NCI-H748 treated with DMSO at 0.1 percent for 48 hours (cell line): ENCODE measurements at regions not wholly inside any gene's neighbourhood (a gene's known extent, or its start where the extent isn't known, plus 50 kb on each side); places are given as distances from the start of the nearest gene placed in this dataset.
"Not testable (repeated sequence)": the region's sequence is repeated elsewhere in the genome, so short reads cannot be mapped to it uniquely, and the experiment has no call there.

Experiments
- DNase-seq: peaks from one replicate; lab custom pipeline; 2025; lab: John Stamatoyannopoulos, UW

DNA sequence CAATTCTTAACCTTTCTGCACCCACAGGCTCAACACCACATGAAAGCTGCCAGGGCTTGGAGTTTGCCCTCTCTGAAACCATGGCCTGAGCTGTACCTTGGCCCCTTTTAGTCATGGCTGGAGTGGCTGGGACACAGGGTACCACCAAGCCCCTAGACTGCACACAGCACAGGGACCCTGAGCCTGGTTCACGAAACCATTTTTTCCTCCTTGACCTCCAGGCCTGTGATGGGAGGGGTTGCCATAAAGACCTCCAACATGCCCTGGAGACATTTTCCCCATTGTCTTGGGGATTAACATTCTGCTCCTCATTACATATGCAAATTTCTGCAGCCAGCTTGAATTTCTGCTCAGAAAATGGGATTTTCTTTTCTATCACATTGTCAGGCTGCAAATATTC lies 113.4 kb downstream of the XPNPEP1 start:
- DNase-seq, result not testable (repeated sequence)

DNA sequence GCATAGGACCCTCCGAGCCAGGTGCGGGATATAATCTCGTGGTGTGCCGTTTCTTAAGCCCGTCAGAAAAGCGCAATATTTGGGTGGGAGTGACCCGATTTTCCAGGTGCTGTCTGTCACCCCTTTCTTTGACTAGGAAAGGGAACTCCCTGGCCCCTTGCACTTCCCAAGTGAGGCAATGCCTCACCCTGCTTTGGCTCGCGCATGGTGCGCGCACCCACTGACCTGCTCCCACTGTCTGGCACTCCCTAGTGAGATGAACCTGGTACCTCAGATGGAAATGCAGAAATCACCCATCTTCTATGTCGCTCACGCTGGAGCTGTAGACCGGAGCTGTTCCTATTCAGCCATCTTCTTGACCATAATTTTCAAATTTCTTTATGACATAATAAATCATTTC lies 122.1 kb downstream of the XPNPEP1 start:
- not testable (repeated sequence) for DNase-seq

DNA sequence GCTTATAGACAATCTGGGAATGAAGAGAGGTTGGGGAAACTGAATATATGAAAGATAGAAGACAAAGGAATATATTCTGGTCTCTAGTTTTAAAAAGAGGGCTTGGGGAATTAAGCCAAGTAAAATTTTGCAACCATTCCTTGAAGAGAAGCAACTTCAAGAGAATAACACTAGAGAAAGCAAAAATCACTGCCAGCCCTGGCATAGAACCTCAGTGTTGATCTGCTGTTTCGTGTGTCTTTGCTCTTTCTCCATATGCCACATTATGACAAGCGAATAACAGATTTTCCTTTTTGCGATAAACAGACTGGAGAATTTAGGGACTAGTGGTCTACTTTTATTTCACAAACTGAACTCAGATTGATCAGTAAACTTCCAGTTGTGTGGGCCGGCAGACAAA lies 132.7 kb downstream of the XPNPEP1 start:
- no peak for DNase-seq

DNA sequence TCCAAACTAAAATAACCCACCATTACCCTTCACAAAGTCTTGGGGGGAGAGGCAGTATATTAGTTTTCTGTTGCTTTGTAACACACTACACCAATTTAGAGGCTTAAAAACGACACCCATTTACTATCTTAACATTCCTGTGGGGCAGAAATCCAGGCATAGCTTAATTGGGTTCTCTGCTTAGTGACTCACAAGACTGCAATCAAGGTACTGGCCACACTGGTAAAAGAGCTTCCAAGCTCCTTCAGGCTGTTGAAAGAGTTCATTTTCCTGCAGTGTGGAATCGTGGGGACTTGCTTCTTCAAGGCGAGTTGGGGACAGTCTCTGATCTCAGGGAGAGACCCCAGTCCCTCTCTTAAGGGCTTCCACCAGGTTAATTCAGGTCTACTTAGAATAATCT lies 139.1 kb downstream of the XPNPEP1 start:
- DNase-seq, result no peak

DNA sequence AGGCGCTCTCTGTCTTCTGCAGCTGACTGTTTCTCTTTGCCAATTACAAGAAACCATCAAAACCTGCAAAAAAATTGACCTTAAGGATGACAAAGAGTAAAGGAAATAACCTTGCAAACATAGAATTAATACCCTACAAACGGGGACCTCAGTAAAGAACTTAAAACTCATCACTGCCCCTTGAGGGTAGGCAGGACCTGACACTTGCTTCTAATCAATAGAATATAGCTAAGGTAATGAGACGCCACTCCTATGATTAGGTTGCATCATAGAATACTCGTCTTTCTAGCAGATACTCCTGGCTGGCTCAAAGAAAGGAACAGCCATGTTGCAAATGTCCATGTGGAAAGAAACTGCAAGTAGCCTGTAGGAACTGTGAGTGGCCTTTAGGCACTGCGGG lies 140.0 kb downstream of the XPNPEP1 start:
- DNase-seq, result no peak

DNA sequence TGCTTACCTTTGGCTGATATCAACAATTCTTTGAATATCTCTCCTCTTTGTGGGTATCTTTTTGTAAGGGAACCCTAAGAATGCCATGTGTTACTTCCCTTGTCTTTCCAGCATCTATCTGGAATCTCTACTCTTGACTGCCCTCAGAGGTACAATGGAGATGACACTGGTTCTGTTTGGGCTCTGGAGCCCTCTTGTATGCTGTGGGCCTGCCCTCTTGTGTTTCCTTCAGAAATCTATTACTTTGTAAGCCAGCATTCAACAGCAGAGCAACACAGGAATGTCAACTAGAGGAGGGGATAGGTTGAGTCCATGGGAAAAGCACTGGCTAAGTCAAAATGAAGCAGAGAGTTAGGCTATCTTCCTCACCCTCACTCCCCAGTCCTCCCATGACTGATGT lies 142.3 kb downstream of the XPNPEP1 start:
- no peak for DNase-seq

DNA sequence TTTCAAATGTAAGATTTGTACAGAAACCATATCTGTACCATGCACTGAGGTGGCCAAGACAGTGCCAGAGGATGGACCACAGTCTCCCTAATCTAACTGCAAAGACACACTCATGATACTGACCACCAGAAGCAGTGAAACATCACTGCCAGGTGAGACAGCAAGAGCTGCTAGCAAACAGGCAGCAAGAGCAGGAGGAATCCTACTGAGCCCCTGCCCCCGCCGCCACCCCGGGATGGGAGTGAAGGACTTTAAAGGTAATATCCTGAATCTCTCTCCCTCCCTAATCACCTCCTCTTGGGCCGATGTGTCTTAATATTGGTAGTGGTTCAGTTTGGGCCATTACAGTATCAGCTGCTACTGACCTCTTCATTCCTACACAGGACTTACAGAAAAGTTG lies 144.3 kb downstream of the XPNPEP1 start:
- DNase-seq, result no peak

DNA sequence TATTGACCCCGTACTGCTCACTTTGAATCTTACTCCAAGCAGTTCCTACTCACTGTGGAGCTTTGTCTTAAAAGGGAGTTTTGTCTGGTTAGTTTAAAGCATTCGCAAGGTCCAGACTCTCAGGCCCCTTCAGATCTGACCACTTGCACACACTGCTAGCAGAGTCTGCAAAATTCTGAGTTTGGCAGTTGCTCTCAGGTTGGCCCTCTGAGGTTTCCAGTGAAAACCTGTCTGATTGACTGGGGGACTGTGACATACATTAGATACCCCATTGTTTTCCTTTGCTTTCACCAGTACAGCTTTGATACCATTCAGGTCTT lies 149.2 kb downstream of the XPNPEP1 start:
- DNase-seq, result no peak

DNA sequence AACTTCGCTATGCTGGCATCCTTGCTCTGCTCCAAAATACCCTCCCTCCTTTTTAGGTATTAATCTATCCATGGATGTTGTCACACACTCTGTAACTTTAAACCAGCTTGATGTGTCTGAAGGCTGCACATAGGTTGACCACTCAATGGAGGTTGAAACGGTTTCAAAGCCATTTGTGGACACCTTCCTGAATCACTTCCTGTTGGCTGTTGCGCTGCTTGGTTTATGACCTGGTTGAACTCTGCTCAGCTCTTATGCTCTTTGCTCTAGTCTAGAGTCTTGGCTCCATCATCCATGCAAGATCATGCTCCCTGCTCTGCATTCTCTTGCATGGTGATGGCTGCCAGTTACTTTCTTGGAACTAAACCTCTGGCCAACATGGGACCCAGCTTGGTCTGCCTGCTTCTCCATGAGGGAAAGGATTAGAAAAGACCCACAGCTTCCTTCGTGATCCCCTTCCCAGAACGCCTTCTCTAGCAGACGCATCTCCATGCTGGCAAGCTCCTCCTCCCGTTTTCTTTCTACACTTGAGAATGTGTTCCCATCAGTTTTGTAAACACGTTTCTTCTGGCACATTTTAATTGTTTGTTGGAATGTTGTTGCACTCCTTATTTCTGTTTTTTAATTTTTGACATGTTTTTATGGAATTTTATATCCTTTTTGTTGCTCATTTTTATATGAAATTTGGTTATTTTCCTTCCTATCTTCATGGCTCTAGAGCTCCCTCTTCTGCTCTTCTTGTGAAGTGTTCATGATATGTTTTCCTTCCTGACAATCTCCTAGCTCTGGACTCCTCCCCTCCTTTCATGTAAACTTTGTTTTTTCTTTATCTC lies 149.8 kb downstream of the XPNPEP1 start:
- DNase-seq, result no peak

DNA sequence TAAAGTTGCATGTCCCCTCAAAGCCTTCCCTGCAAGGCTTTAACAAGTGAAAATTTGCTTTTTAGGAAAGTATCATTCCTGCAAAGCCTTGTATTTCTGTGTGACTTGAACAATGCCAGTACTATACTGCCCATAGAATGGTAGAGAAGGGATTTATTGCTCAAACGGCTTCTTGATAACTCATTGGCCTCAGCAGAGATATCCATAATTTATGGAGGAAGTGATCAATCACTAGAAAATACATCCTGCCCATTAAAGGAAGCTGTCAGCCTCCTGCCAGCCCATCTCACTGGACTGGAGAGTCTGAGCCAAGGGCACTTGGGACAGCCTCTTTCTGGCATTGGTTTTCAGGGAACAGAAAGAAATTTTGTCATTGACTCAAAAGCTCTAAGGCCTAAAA lies 152.6 kb downstream of the XPNPEP1 start:
- no peak for DNase-seq

DNA sequence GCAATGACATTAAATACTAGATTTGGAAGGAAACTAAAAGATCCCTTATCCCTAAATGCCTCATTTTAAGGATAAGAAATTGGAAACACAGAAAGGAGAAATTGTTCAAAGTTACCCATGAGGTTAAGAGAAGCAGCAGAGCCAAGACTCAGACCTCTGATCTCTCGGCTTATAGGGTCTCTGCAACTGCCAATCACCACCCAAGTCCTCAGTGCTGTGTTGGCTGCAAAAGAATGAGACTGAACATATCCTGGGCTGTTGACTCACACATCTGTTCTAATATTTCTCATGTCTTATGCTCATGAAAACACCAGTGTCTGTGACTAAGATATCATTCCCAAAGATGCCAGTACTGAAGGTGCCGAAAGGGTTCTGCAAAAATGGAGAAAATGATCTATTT lies 153.3 kb downstream of the XPNPEP1 start:
- DNase-seq, result no peak

DNA sequence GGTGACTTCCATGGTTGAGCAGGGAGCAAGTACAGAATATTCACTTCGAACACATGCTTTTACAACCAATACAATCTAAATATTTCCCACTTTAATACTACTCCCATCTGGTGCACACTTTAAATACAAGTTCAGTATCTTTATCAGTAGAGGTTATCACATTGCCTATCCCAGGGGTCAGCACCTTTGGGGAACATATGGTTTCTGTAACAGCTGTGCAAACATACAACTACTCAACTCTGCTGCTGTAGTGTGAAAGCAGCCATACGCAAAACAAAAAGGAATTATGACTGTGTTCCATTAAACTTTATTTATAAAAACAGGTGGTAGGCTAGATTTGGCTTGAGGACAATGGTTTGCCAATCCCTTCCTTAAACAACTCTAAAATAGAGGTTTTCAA lies 157.5 kb downstream of the XPNPEP1 start:
- no peak for DNase-seq

DNA sequence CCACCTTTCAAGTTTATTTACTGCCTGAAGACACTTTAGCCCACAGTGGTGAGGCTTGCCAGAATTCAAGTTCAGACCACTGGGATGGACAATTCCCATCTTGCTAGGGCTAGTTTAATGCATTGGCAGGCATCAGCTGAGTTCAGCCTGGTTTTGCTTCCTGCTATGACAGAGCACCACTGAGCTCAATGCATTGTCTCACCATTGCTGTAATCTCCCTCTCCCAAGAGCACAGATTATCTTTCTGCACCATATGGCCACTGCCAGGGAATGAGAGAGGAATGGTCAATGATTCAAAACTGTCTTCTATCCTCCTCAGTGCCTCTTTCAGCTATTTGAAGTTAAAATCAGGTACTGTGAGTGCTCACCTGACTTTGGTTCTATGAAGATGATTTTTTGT lies 160.8 kb downstream of the XPNPEP1 start:
- no peak for DNase-seq

DNA sequence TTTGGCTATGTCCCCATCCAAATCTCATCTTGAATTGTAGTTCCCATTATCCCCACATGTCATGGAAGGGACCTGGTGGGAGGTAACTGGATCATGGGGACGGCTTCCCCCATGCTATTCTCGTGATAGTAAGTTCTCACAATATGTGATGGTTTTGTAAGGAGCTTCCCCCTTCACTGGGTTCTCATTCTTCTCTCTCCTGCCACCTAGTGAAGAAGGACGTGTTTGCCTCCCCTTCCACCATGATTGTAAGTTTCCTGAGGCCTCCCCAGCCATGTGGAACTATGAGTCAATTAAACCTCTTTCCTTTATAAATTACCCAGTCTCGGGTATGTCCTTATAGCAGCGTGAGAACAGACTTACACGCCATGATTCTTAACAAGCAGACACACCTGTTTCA lies 165.6 kb downstream of the XPNPEP1 start:
- not testable (repeated sequence) for DNase-seq

DNA sequence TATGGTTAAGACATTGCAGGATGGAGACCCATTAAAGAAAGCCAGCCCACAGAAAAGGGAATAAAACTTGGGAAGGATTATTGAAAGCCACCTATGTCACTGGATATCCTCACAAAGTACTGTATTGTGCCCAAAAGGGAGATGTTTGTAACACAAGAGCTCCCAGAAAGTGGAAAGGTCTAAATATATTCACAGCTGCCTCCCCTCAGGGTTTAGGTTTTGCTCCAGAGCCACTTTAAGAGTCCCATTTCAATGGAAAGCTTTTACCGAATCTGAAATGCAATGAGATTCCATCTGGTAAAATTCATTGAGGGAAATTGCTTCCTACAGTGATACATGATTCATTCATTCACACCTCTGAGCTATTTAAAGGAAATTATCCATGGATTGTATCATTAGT lies 176.4 kb downstream of the XPNPEP1 start:
- no peak for DNase-seq

DNA sequence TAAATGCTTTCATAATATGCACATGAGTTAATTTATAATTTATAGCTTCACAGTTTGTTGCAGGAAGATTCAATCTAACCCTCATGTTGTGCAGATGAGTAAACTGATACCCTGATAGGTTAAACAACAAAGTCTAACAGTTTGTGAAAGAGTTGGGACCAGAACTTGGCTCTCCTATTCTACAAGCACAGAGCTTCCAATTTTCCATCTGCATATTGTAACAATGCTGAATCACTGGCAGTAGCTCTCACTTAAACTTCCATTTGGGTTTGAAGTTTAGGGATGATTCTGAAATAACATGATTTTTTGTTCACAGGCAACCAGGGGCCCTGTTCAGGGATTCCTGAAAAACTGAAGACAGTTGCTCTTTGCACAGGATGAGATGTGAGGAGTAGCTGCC lies 179.3 kb downstream of the XPNPEP1 start:
- no peak for DNase-seq

DNA sequence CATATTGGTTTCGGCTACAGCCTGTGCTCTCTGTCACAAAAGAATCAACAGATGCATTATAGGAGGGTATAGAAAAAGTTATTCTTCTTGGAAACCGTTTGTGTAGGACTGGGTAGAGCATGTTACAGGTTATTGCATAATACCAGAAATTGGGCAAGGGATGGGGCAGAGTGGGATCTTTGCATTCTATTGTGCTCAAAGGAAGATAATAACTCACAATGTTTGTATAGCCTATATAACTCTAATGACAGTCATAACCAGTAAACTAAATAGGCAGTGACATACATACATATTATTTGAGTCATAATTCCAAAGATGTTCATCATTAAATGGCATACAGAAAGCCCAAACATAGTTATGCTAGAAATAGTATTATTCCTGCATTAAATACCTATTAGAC lies 179.7 kb downstream of the XPNPEP1 start:
- DNase-seq, result no peak

DNA sequence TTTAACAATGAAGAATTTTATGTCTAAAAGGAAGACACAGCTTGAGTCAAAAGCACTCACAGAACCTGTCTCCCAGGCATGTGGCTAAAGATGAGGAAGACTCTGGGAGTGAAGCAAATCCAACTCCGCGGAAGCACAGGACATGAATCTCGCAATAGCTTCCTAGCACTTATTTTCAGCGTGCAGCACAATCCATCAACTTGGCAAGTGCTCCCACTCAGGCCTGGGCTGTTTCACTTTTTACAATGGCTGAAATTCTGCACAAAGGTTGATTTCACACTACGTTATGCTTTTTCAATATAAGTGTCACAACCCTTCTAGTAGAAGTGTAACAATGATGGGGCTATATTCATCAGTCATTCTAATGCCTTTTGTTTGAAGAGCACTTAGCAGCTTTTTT lies 180.2 kb downstream of the XPNPEP1 start:
- DNase-seq, result no peak

DNA sequence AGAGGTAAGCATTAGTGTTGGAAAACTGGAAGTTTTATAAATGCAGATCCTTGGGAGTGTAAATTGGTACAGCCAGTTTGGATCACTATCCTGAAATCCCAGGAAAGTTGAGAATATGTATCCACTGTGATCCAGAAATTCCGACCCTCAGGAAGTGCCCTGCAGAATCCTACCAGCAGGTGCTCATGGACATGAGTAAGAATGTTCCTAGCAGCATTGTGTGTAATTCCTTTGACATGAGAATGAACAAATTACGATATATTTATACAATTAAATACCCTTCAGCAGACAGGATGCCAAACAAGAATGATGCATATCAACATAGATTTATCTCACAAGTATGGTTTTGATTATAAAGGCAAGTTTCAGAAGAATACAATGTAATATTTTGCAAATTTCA lies 181.6 kb downstream of the XPNPEP1 start:
- no peak for DNase-seq

DNA sequence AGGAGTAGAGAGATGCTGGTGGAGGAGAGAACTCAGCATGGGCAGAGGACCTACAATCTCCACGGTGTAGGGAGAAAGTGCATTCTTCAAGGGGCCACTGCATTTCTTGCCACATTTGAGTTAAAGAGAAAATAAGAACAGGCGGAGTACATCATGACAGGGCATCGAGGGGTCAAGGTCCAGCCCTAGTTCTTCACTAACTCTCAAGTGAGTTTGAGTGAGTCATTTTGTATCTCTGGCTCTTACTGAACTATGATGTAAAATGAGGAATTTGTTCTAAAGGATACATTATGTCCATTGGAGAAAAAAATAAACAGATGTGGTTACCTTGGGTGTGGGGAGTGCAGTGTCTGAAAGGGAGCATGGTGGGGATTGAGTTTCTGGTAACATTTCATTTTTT lies 182.9 kb downstream of the XPNPEP1 start:
- DNase-seq, result no peak

DNA sequence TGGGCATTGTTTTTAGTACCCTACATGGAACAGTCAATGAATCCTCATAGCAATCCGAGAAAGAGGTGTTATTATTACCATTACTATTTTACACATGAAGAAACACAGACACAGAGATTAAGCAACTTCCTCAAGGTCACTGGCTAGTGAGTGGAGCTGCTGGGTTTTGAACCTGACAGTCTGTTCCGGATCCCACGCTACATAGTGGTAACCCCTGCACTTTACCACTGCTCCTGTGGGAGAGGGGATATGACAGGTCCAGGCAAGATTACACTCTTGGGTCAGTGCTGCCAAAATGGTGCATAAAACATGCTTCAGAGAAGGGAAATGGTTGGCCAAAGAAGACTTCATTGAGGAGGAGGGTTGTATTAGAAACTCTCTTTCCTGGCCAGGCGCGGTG lies 185.7 kb downstream of the XPNPEP1 start:
- no peak for DNase-seq

DNA sequence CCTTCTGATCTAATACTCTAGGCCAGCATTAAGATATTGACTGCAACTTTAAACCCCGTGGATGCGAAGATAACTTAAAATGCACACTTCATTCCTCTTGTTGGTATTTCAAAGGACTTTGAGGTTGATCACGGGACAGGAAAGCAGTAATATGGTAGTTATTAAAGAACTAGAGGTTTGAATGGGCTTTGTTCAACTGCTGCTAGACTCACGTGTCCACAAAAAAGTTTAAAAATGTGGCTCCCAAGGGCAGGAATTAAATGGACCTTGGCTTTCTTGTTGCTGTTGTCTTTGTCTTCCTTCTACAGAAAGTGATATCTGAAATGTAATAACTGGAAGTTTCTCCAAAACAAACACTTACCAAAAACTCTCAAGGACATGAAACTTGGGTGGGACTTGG lies 186.3 kb downstream of the XPNPEP1 start:
- no peak for DNase-seq

DNA sequence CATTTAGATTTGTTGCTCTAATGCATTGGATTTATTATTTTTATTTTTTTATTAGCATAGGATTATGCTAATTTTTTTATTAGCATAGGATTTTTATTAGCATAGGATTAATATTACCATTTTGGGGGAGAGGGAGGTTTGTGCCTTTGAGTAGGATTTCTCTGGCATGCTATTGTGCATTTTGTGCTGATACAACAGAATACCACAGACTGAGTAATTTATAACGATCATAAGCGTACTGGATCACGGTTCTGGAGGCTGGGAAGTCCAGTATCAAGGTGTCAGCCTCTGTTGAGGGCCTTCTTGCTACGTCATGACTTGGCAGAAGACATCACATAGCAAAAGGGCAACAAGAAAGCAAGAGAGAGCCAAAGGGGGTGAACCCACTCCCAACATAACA lies 187.5 kb downstream of the XPNPEP1 start:
- DNase-seq, result no peak

DNA sequence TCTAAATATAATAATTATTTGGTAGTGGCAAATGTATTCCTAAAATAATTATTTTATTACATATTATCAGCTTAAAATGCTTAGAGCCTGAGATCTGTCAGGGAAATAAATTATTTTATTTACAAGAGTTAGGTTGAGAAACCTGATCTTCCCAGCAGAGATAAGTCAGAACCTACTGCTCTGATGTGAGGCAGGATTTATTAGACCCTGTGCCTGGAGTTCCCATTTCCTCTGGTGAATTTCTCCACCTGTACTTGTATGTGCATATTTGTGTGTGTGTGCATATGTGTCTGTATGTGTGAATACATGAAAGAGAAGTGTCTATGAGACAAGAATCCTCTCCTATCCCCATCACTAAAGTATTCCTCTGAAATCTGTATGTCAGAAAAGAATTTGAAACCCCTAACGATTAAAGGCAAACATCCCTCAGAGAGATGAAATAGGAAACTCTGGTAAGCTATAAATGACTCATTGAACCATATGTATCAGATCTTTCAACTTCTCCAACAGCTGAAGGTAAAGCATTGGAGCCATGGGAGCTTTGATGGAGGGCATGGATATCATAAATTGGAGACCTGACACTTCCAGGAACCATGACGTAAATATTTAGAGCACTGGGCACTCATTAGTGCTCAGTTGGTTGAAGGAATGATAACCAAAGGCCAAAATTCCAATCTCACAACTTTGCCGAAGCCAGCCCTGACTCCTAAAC lies 190.9 kb downstream of the XPNPEP1 start:
- no peak for DNase-seq
